Brain microvascular endothelial cell (primary cell): ENCODE measurements at regions not wholly inside any gene's neighbourhood (a gene's known extent, or its start where the extent isn't known, plus 50 kb on each side); places are given as distances from the start of the nearest gene placed in this dataset.

ENCODE experiments used
- DNase-seq: peaks from one replicate; pipeline ENCODE4 v3.0.0-alpha.2; 2020
- H3K27ac ChIP-seq: fragments of 250-450 bp; sonication (Bioruptor Pico); 2 replicates; pipeline ENCODE4 v1.5.1; 2020; ENCODE audit warnings: mild to moderate bottlenecking, moderate library complexity
- H3K27me3 ChIP-seq: fragments of 250-450 bp; sonication (Bioruptor Pico); replicated peaks from 2 replicates; pipeline ENCODE4 v1.5.1; 2020; ENCODE audit warnings: mild to moderate bottlenecking
- H3K36me3 ChIP-seq: fragments of 250-450 bp; sonication (Bioruptor Pico); replicated peaks from 2 replicates; pipeline ENCODE4 v1.5.1; 2020; ENCODE audit warnings: mild to moderate bottlenecking
- H3K4me3 ChIP-seq: 2 replicates; pipeline ENCODE4 v1.5.1; 2011; ENCODE audit warnings: low read depth, mild to moderate bottlenecking, control low read depth, low read length, moderate library complexity
- CTCF ChIP-seq: IDR thresholded peaks from 2 replicates; pipeline ENCODE4 v1.5.1; 2011; ENCODE audit warnings: low read depth, mild to moderate bottlenecking, moderate library complexity, low read length, control low read depth, inconsistent platforms; ENCODE audit errors: missing control alignments
- in situ Hi-C: cut with HindIII; loops from 2 replicates; pipeline ENCODE4 v1.10.0; 2017; ENCODE audit warnings: low sequenced_read_pairs, low pct_ligation_motif_present

- Histone ChIP-seq H3K27ac (no peak overlapping the region), H3K36me3 (no peaks in the 10 kb centered on the region), H3K4me3 (no peak overlapping the region), H3K27me3 (no peaks in the 10 kb centered on the region)
- no peak for DNase-seq
- no peak for TF ChIP-seq CTCF
- in situ Hi-C loops: no loop called here
Observed at GRCh38 chrX:95693365-95693764, 991.3 kb upstream of the DIAPH2 start.

GRCh38 chrX:95703696-95704095 is 980.9 kb upstream of the DIAPH2 start:
- Histone ChIP-seq H3K27me3 (no peaks in the 10 kb centered on the region), H3K27ac (no peak overlapping the region), H3K36me3 (no peaks in the 10 kb centered on the region), H3K4me3 (no peak overlapping the region)
- DNase-seq: no peak
- in situ Hi-C loops: no loop called here
- TF ChIP-seq CTCF: no peak

DNA sequence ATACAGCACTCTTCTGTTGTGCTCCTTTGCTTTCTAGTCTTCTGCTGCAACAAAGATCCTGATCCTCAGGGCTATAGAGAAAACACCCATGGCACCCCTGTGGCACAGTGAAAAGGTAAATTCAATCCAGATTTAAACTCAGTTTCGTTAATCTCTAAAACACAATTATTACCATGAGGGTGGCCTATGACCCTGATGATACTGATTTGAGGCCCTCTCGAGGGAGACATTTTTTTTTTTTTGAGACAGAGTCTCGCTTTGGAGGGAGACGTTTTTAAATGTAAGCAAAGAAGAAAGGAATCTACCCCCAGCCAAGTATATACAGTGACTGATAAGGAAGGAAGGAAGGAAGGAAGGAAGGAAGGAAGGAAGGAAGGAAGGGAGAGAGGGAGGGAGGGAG is 967.8 kb upstream of the DIAPH2 start:
- H3K27me3 ChIP-seq: no peaks in the 10 kb centered on the region

DNA sequence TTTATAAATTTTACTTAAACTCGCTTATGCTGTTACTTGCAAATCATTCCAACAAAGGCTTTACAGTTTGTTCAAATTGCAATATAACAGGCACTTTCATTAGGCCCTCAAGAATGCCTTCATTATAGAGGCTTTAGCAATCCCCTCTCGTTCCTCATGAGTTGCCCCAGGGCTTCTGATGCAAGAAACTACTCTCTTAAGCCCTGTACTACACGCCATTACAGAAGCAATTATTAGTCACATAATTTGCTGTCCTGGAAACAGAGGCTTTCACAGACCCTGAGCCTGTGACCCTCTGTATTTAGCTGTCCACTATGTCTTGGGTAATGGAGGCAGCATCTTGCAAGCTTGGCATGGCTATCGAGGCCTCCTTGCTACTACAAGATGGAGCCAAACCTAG is 965.9 kb upstream of the DIAPH2 start:
- no peak overlapping the region for H3K27ac ChIP-seq
- DNase-seq: no peak

More for the DNA sequence above, 967.8 kb upstream of the DIAPH2 start:
- no peak overlapping the region for H3K4me3 ChIP-seq
- DNase-seq: no peak
- no peak overlapping the region for H3K27ac ChIP-seq
- in situ Hi-C loops: no loop called here
- no peaks in the 10 kb centered on the region for H3K36me3 ChIP-seq
- no peak for TF ChIP-seq CTCF

DNA sequence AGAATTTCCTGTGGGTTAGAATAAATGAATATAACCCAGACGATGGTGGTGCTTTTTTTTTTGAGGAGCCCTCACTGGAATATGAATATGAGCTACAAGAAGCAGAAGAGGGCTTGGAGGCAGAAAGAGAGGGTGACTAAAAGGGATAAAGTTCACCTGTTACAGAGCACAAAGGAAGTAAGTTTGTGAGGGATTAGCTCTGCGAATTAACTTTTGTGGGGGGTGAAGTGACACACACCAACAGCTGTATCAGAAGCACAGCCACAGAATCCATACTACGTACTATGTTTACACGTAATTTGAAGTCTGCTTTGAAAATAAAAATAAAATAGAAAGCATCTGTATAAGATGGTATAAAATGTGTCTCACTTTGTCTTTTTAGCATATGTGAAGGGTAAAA is 963.6 kb upstream of the DIAPH2 start:
- DNase-seq: no peak
- no peaks in the 10 kb centered on the region for H3K27me3 ChIP-seq
- H3K36me3 ChIP-seq: no peaks in the 10 kb centered on the region
- TF ChIP-seq CTCF: no peak
- H3K4me3 ChIP-seq: no peak overlapping the region
- in situ Hi-C loops: no loop called here
- H3K27ac ChIP-seq: no peak overlapping the region

More for the DNA sequence above, 965.9 kb upstream of the DIAPH2 start:
- Histone ChIP-seq H3K27me3 (no peaks in the 10 kb centered on the region), H3K36me3 (no peaks in the 10 kb centered on the region), H3K4me3 (no peak overlapping the region)
- in situ Hi-C loops: no loop called here
- TF ChIP-seq CTCF: no peak

GRCh38 chrX:95728446-95728845 is 956.2 kb upstream of the DIAPH2 start:
- Histone ChIP-seq H3K4me3 (no peak overlapping the region), H3K36me3 (no peaks in the 10 kb centered on the region), H3K27ac (no peak overlapping the region), H3K27me3 (no peaks in the 10 kb centered on the region)
- TF ChIP-seq CTCF: no peak
- no peak for DNase-seq
- in situ Hi-C loops: no loop called here
